Ishikawa (cell line): ENCODE measurements at regions not wholly inside any gene's neighbourhood (a gene's known extent, or its start where the extent isn't known, plus 50 kb on each side); places are given as distances from the start of the nearest gene placed in this dataset.

ENCODE experiments used
- CEBPB ChIP-seq: IDR thresholded peaks from 2 replicates; pipeline ENCODE4 v1.6.1; 2012
- CREB1 ChIP-seq: IDR thresholded peaks from 2 replicates; pipeline ENCODE4 v1.6.1; 2012; ENCODE audit warnings: low read depth
- EGR1 ChIP-seq: IDR thresholded peaks from 2 replicates; pipeline ENCODE4 v1.6.1; 2012
- EP300 ChIP-seq: IDR thresholded peaks from 2 replicates; pipeline ENCODE4 v1.6.1; 2012; ENCODE audit warnings: borderline replicate concordance
- FOXM1 ChIP-seq: IDR thresholded peaks from 2 replicates; pipeline ENCODE4 v1.6.1; 2012; ENCODE audit warnings: low read depth, borderline replicate concordance
- NFIC ChIP-seq: IDR thresholded peaks from 2 replicates; pipeline ENCODE4 v1.6.1; 2012
- RAD21 ChIP-seq: IDR thresholded peaks from 2 replicates; pipeline ENCODE4 v1.6.1; 2012; ENCODE audit warnings: low read depth
- TAF1 ChIP-seq: IDR thresholded peaks from 2 replicates; pipeline ENCODE4 v1.6.1; 2012; ENCODE audit warnings: low read depth, mild to moderate bottlenecking
- TCF12 ChIP-seq: IDR thresholded peaks from 2 replicates; pipeline ENCODE4 v1.6.1; 2012; ENCODE audit warnings: low read depth
- TEAD4 ChIP-seq: IDR thresholded peaks from 2 replicates; pipeline ENCODE4 v1.6.1; 2012
- YY1 ChIP-seq: IDR thresholded peaks from 2 replicates; pipeline ENCODE4 v1.6.1; 2012; ENCODE audit warnings: low read depth
- ZBTB7A ChIP-seq: IDR thresholded peaks from 2 replicates; pipeline ENCODE4 v1.6.1; 2012; ENCODE audit warnings: low read depth
- TF ChIP-seq, protein P1 (sequence below): IDR thresholded peaks from 2 replicates; pipeline ENCODE4 v1.6.1; 2012
- TF ChIP-seq, protein P2 (sequence below): IDR thresholded peaks from 2 replicates; pipeline ENCODE4 v1.6.1; 2012; ENCODE audit warnings: low read depth, mild to moderate bottlenecking
- TF ChIP-seq, protein P3 (sequence below): IDR thresholded peaks from 2 replicates; pipeline ENCODE4 v1.6.1; 2012

DNA sequence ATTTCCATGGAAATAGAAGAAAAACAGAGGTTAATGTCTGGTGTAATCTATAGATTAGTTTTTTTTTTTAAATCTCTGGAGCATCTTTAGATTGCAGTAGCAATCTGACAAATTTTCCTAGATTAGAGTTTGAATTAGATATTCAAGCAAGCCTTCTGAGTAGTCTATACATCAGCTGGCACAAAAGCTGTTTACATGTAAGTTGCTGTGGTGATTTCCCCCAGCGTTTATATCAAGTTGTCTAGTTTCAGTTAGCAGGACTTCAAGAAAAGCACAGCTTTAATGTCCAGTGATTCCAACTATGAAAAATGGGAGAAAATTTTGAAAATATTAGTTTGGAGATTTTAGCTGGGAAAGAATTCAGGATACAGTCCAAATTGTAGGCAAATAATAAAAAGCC is 605.0 kb upstream of the USP15 start:
- TF ChIP-seq TCF12 = no peak
- no peak for TF ChIP-seq TEAD4
- no peak for TF ChIP-seq CREB1
- TF ChIP-seq FOXM1 = no peak
- TF ChIP-seq ZBTB7A = no peak
- no peak for TF ChIP-seq TAF1
- TF ChIP-seq EGR1 = no peak

DNA sequence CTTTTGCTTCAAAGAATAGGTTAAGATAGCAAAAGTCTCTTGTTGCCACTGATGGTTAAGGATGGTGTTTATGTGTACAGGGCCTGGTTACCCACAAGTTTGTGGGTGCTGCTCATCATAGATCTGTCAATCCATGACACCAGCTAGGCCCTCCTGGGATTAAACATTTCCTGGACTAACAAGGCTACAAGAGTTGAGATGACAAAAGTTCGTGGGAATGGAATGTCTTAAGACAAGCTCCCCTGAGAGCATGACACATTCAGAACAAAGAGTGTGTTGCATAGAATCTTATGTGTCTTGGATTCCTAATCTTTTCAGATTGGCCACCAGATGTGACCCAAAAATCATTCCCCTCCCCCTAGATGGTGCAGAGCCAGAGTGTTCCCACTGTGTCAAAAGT is 592.5 kb upstream of the USP15 start:
- TF ChIP-seq TEAD4 (no peak), TAF1 (no peak), EGR1 (no peak), FOXM1 (no peak), CREB1 (no peak), ZBTB7A (no peak), NFIC (no peak), RAD21 (no peak), TCF12 (no peak), EP300 (no peak)
- TF ChIP-seq, protein P1, sequence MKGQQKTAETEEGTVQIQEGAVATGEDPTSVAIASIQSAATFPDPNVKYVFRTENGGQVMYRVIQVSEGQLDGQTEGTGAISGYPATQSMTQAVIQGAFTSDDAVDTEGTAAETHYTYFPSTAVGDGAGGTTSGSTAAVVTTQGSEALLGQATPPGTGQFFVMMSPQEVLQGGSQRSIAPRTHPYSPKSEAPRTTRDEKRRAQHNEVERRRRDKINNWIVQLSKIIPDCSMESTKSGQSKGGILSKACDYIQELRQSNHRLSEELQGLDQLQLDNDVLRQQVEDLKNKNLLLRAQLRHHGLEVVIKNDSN = no peak
- TF ChIP-seq, protein P2, sequence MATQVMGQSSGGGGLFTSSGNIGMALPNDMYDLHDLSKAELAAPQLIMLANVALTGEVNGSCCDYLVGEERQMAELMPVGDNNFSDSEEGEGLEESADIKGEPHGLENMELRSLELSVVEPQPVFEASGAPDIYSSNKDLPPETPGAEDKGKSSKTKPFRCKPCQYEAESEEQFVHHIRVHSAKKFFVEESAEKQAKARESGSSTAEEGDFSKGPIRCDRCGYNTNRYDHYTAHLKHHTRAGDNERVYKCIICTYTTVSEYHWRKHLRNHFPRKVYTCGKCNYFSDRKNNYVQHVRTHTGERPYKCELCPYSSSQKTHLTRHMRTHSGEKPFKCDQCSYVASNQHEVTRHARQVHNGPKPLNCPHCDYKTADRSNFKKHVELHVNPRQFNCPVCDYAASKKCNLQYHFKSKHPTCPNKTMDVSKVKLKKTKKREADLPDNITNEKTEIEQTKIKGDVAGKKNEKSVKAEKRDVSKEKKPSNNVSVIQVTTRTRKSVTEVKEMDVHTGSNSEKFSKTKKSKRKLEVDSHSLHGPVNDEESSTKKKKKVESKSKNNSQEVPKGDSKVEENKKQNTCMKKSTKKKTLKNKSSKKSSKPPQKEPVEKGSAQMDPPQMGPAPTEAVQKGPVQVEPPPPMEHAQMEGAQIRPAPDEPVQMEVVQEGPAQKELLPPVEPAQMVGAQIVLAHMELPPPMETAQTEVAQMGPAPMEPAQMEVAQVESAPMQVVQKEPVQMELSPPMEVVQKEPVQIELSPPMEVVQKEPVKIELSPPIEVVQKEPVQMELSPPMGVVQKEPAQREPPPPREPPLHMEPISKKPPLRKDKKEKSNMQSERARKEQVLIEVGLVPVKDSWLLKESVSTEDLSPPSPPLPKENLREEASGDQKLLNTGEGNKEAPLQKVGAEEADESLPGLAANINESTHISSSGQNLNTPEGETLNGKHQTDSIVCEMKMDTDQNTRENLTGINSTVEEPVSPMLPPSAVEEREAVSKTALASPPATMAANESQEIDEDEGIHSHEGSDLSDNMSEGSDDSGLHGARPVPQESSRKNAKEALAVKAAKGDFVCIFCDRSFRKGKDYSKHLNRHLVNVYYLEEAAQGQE = no peak

DNA sequence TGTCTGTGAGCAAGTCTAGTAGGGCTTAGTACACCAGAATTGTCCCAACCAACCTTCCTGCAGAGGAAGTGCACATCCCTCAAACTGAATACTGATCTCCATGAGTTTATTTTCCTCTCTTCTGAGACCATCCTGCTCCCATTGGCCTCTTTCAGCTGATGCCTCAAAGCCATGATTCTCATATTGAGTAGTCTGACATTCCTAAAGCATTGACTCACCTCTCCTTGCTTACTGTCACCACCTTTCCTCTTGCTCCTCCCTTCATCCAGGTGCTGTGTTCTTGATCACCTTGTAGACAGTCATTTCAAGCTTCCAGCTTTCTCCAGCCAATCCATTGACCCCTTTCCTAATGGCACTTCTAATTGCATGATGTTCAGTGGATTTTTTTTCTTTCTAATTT is 583.7 kb upstream of the USP15 start:
- TF ChIP-seq CEBPB (no peak), CREB1 (no peak), ZBTB7A (no peak), NFIC (no peak), TAF1 (no peak), EGR1 (no peak), YY1 (no peak), FOXM1 (no peak)
- TF ChIP-seq, protein P1 = no peak

DNA sequence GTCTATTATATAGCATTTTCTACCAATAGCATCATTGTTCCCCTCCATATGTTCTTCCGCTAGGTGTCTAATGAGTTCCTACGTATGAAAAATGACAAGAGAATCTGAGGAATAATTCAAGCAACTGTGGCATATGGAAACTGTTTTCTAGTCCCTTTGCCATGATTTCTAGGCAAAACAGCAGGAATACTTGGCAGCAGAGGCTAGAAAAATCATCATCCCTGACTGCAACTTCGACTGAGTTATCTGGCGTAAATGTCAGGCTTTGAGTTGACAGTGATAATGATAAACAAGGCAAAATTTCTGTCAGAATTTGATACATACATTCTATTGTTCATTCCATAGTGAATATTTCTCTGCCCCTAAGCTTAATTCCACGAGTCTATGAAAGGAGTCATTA is 572.8 kb upstream of the USP15 start:
- TF ChIP-seq, protein P1 = no peak
- TF ChIP-seq, protein P2 = no peak
- TF ChIP-seq YY1 = no peak
- TF ChIP-seq TEAD4 = no peak
- no peak for TF ChIP-seq EGR1
- TF ChIP-seq CEBPB = no peak
- TF ChIP-seq, protein P3, sequence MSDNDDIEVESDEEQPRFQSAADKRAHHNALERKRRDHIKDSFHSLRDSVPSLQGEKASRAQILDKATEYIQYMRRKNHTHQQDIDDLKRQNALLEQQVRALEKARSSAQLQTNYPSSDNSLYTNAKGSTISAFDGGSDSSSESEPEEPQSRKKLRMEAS = no peak
- no peak for TF ChIP-seq FOXM1
- TF ChIP-seq CREB1 = no peak

DNA sequence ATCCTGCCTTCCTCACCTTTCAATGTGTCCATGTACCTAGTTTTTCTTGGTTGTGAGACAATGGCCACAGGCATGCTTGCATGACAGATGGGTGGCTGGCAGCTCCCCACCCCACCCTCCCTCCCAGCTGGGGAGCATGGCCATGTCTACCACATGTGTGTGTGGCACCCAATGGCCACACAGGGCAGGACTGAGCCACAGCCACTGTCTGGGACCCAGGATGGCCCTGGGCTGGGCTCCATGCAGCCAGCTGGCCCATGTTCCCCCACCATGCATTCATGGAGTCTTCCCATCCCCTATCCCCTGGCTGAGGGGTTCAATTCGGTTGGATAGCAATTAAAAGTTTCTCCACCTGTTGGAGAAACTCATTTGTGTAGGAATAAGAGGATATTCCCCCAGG is 566.0 kb upstream of the USP15 start:
- TF ChIP-seq ZBTB7A (no peak), TCF12 (no peak), TEAD4 (no peak)
- TF ChIP-seq, protein P1 = no peak

DNA sequence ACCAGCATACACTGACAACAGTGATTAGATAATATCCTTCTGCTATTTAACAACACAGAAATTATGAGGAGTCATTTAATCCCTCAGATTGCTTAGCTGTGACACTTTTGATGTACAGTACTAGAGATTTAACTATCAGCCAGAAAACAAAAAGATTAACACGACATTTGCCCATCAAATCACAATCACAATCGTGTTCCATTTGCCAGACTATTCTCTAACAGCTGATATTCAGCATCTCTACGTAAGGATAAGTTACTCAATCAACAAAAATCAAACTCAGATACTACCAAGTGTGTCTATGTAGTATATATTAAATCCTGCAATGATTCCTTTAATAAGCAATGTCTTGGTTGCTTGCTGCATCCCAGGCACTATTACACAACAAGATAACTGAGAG is 558.7 kb upstream of the USP15 start:
- TF ChIP-seq, protein P1 = no peak
- no peak for TF ChIP-seq ZBTB7A
- TF ChIP-seq NFIC = no peak
- no peak for TF ChIP-seq CREB1
- no peak for TF ChIP-seq EGR1
- no peak for TF ChIP-seq TAF1
- TF ChIP-seq, protein P2 = no peak
- no peak for TF ChIP-seq RAD21
- TF ChIP-seq YY1 = no peak
